AG04449 (cell line): ENCODE measurements at regions not wholly inside any gene's neighbourhood (a gene's known extent, or its start where the extent isn't known, plus 50 kb on each side); places are given as distances from the start of the nearest gene placed in this dataset.

Experiments
- CTCF ChIA-PET: fragments of 350-600 bp; formaldehyde crosslinking; extraction: SDS; loops from one replicate; lab custom pipeline; 2021; ENCODE audit warnings: antibody characterized with exemption; lab: Yijun Ruan, JAX
- POLR2A ChIA-PET: fragments of 400-600, 350-600 bp; formaldehyde crosslinking; extraction: SDS; loops from one replicate; lab custom pipeline; 2020; ENCODE audit warnings: antibody characterized with exemption, inconsistent platforms; lab: Yijun Ruan, JAX
- DNase-seq: peaks from one replicate; pipeline ENCODE4 v3.0.0-alpha.2; 2010; ENCODE audit warnings: low read depth, low spot score
- H3K4me3 ChIP-seq: 2 replicates; pipeline ENCODE4 v1.5.1; 2011; ENCODE audit warnings: low read depth, mild to moderate bottlenecking, control low read depth, low read length
- TF ChIP-seq, protein P1 (sequence below): IDR thresholded peaks from one replicate; pipeline ENCODE4 v1.5.1; 2011; ENCODE audit warnings: mild to moderate bottlenecking, moderate library complexity, low read length, control low read depth, inconsistent platforms; ENCODE audit not compliant: insufficient read depth; ENCODE audit errors: missing control alignments

DNA sequence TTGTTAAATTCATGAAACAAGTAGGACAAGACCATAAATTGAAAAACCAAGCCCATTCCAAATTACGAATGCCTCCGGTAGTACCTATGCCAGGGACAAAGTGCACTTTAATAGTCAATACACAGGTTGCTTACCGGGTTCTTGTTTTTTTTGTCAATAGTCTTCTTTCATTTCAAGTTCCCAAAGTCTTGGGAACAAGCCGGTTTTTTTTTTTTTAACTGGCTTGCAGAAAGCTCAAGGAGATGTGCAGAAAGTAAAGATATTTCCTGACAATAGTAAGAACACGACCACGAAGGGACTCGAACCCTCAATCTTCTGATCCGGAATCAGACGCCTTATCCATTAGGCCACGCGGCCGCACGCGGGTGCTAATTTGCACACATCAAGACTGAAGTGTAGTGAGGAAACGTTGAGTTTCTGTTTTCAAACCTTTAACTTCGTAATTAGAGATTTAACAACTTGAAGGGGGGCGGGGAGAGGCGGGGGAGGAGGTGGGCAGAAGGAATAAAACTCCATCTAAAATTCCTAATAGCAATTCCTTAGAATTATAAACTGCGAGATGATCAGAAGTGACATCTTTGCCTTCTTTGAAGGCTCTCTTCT, 181.0 kb downstream of the TRIM27 start:
- H3K4me3 ChIP-seq, result no peak overlapping the region
- POLR2A ChIA-PET, result no interaction called here
- CTCF ChIA-PET, result no interaction called here
- DNase-seq, result no peak
- TF ChIP-seq, protein P1, sequence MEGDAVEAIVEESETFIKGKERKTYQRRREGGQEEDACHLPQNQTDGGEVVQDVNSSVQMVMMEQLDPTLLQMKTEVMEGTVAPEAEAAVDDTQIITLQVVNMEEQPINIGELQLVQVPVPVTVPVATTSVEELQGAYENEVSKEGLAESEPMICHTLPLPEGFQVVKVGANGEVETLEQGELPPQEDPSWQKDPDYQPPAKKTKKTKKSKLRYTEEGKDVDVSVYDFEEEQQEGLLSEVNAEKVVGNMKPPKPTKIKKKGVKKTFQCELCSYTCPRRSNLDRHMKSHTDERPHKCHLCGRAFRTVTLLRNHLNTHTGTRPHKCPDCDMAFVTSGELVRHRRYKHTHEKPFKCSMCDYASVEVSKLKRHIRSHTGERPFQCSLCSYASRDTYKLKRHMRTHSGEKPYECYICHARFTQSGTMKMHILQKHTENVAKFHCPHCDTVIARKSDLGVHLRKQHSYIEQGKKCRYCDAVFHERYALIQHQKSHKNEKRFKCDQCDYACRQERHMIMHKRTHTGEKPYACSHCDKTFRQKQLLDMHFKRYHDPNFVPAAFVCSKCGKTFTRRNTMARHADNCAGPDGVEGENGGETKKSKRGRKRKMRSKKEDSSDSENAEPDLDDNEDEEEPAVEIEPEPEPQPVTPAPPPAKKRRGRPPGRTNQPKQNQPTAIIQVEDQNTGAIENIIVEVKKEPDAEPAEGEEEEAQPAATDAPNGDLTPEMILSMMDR, result no peak

DNA sequence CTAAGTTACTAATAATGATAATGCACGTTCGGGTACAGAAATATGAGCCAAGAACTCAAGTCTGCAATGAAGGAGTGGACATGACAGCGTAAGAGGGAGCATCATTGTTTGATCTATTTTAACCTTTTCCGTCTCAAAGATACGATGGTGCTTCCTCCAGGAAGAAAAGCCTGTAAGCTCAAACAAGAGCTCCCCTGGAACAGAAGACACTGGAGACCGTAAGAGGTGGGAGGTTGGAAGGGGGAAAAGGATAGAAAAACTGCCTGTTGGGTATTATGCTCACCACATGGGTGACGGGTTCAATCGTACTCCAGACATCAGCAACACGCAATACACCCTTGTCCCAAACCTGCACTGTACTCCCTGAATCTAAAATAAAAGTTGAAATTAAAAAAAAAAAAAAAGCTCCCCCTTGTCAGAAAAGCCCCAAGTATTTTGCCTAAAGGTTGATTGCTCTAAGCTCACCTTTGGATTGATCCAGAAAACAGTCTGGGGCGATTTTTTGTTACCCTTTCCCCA, 180.5 kb downstream of the TRIM27 start:
- ChIA-PET POLR2A (no interaction called here), CTCF (no interaction called here)
- DNase-seq, result no peak
- no peak overlapping the region for H3K4me3 ChIP-seq
- TF ChIP-seq, protein P1, result no peak

DNA sequence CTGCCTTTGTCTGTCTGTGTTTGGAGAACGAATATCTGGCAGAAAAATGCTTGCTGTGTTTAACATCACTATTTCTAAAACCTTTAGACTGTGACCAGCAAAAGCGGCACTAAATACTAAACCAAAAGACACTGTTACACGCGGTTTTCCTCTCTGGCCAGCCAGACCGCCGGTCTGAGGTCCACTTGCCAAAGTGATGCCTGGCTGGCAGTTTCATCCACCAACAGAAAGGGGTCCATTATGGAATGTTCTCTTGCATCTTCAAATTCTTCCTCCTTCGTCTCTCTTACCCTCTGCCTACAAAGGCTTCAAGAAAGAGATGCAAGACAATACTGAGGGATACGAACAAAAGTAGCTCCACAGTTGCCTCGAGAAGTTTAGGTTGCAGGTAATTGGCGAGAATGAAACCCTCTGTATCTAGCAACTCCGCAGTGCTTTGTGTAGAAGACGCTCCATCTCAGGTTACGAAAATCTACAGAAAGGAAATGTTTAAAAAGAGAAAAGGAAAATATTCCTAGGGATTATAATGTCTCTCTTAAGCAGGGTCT, 176.6 kb downstream of the TRIM27 start:
- TF ChIP-seq, protein P1, result no peak
- no peak for DNase-seq
- no peak overlapping the region for H3K4me3 ChIP-seq
- CTCF ChIA-PET, result no interaction called here
- POLR2A ChIA-PET, result no interaction called here

DNA sequence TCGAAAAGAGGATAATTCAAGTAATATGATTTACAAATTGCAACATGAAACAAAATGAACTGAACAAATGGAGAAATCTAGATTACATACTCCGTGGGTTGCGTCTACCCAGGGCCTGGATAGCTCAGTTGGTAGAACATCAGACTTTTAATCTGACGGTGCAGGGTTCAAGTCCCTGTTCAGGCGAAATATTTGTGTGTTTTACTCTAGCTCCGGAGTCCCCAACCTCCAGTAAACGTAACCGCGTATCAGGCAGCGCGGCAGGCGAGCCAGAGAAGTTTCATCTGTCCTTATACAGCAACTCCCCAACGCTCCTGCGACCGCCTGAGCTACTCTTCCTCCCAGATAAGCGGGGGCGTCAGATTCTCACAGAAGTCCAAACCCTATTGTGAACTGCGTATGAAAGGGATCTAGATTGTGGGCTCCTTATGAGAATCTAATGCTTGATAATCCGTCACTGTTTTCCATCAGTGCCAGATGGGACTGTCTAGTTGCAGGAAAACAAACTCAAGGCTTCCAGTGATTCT, 176.1 kb downstream of the TRIM27 start:
- POLR2A ChIA-PET, result no interaction called here
- no peak overlapping the region for H3K4me3 ChIP-seq

DNA sequence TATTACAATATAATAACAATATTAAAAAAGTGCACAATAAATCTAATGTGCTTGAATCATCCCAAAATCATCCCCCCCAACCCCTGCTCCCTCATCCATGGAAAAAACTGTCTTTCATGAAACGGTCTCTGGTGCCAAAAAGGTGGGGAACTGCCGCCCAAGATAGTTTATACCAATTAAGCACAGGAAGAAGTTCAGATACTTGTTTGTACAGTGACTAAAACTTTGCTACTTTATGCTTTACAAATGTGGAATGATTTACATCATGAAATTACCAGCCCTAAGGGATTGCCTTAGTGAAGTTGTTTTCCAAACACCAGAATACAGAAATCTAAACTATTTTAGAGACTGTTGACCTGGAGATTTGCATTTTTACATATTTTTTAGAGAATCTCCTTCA, 175.6 kb downstream of the TRIM27 start:
- H3K4me3 ChIP-seq, result no peak overlapping the region
- ChIA-PET POLR2A (no interaction called here), CTCF (no interaction called here)
- no peak for DNase-seq
- TF ChIP-seq, protein P1, result no peak

More for the DNA sequence above, 176.1 kb downstream of the TRIM27 start:
- no peak for DNase-seq
- TF ChIP-seq, protein P1, result no peak
- CTCF ChIA-PET, result no interaction called here

DNA sequence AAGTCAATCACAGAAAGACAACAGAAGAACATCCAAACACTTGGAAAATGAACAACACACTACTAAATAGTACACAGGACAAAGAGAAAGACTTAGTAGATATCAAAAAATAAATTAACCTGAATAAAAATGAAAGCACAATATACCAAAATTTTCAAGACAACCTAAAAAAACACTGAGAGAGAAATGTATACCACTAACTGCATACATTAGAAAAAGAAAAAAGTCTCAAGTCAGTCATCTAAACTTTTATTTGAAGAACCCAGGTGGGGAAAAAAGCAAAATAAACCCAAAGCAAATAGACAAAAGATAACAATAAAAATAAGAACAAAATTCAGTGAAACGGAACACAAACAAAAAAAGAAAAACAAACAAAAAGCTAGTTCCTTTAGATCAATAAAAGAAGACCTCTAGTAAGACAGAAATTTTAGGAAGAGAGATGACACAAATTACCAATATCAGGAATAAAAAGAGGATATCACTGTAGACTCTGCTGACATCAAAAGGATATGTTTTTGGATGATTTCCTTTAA, 172.8 kb downstream of the TRIM27 start:
- TF ChIP-seq, protein P1, result no peak
- H3K4me3 ChIP-seq, result no peak overlapping the region
- POLR2A ChIA-PET, result no interaction called here
- no peak for DNase-seq
- CTCF ChIA-PET, result no interaction called here
